CD4-positive, alpha-beta T cell (primary cell): ENCODE measurements at regions not wholly inside any gene's neighbourhood (a gene's known extent, or its start where the extent isn't known, plus 50 kb on each side); places are given as distances from the start of the nearest gene placed in this dataset.

Experiments
- ATAC-seq: fragments of 200-7000 bp; cut with Tn5 transposase; one replicate; pipeline ENCODE4 v1.10.0; 2022; ENCODE audit warnings: mild to moderate bottlenecking; ENCODE audit not compliant: poor library complexity
- CTCF ChIA-PET: fragments of 350-600 bp; sonication (Branson Sonifier 250); formaldehyde crosslinking; loops from one replicate; lab custom pipeline; 2021; ENCODE audit warnings: antibody characterized with exemption, inconsistent platforms; lab: Charles Lee
- POLR2A ChIA-PET: fragments of 350-600 bp; sonication (Branson Sonifier 250); formaldehyde crosslinking; loops from one replicate; lab custom pipeline; 2021; ENCODE audit warnings: antibody characterized with exemption, inconsistent platforms; lab: Charles Lee
- DNase-seq, 14 experiments: peaks; one replicate each; pipeline ENCODE4 v3.0.0-alpha.2; 2013 to 2020; ENCODE audit warnings: mixed read lengths in 2 of 14
- H3K27ac ChIP-seq, 2 donors: one replicate each; pipeline versions ENCODE4 v1.5.1 to v1.7.0; 2013; ENCODE audit warnings: low read length in 2 of 2, low read depth in 1 of 2, mild to moderate bottlenecking in 1 of 2
- H3K27me3 ChIP-seq, 2 experiments: 1 replicate in 1 of 2; 2 replicates in 1 of 2; pipeline versions ENCODE4 v1.6.1 to v1.7.0; 2013; ENCODE audit warnings: low read length in 2 of 2, control low read depth in 1 of 2, mild to moderate bottlenecking in 1 of 2, moderate library complexity in 1 of 2; ENCODE audit not compliant: insufficient read depth in 2 of 2, control insufficient read depth in 1 of 2
- H3K36me3 ChIP-seq: one replicate; pipeline ENCODE4 v1.6.1; 2013; ENCODE audit warnings: low read length, control low read depth; ENCODE audit not compliant: insufficient read depth
- H3K4me1 ChIP-seq: one replicate; pipeline ENCODE4 v1.6.1; 2013; ENCODE audit warnings: low read length, control low read depth; ENCODE audit not compliant: insufficient read depth
- H3K4me3 ChIP-seq: one replicate; pipeline ENCODE4 v1.5.1; 2013; ENCODE audit warnings: mild to moderate bottlenecking, low read length, moderate library complexity
- H3K9me3 ChIP-seq, 2 experiments: 1 replicate in 1 of 2; 2 replicates in 1 of 2; pipeline versions ENCODE4 v1.6.1 to v1.7.0; 2013; ENCODE audit warnings: low read length in 2 of 2, mild to moderate bottlenecking in 2 of 2, control low read depth in 1 of 2, moderate library complexity in 1 of 2; ENCODE audit not compliant: control insufficient read depth in 1 of 2, insufficient read depth in 1 of 2
- H3K27ac Mint-ChIP-seq: one replicate; pipeline ENCODE4 v1.8.0; 2020; ENCODE audit warnings: mixed read lengths
- H3K27me3 Mint-ChIP-seq: one replicate; pipeline ENCODE4 v1.8.0; 2021; ENCODE audit warnings: mixed read lengths
- H3K36me3 Mint-ChIP-seq: one replicate; pipeline ENCODE4 v1.8.0; 2021; ENCODE audit warnings: low read depth, mixed read lengths
- H3K4me1 Mint-ChIP-seq: one replicate; pipeline ENCODE4 v1.8.0; 2021; ENCODE audit warnings: low read depth, mixed read lengths
- H3K4me3 Mint-ChIP-seq: one replicate; pipeline ENCODE4 v1.8.0; 2020; ENCODE audit warnings: mild to moderate bottlenecking, mixed read lengths
- H3K9me3 Mint-ChIP-seq: one replicate; pipeline ENCODE4 v1.8.0; 2020; ENCODE audit warnings: mixed read lengths
- intact Hi-C, 2 experiments: fragments of 100-400 bp; cut with DNase I in 1 of 2; cut with micrococcal nuclease in 1 of 2; formaldehyde crosslinking; loops; one replicate each; pipeline versions ENCODE4 v1.15.1 to v1.9.0; 2023 to 2025; cut with DNase I, micrococcal nuclease
- TF ChIP-seq, protein P1 (sequence below): fragments of 200-600 bp; IDR thresholded peaks from one replicate; pipeline ENCODE4 v1.8.0; 2022; ENCODE audit warnings: antibody characterized with exemption, mild to moderate bottlenecking

DNA sequence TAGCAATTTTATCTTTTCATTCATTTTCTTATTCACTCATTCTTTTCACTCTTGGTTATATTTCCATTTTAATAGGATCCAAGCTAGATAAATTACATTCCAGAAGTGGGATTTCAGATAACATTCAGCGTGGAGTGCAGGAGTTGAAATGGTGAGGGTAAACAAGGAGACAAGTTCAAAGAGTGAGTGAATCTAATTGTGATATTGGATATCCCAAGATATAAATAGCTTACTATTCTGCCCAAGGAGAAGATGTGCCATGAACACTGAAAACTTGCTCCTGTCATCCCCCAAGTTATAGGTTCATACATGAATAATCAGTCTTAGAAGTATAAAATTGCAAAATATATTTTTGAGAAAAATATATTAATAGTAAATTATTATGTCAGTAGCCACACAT, 459.3 kb downstream of the CETN3 start:
- H3K4me1 Mint-ChIP-seq: no peaks in the 10 kb centered on the region
- intact Hi-C loops: no loop called here
- CTCF ChIA-PET: no interaction called here

GRCh38 chr5:89948977-89949376, 460.6 kb downstream of the CETN3 start:
- intact Hi-C loops: no loop called here
- CTCF ChIA-PET: no interaction called here

More for the DNA sequence above, 459.3 kb downstream of the CETN3 start:
- H3K36me3 ChIP-seq: no peaks in the 10 kb centered on the region
- Mint-ChIP-seq H3K27me3 (no peaks in the 10 kb centered on the region), H3K4me3 (no peak overlapping the region), H3K27ac (no peak overlapping the region), H3K9me3 (peaks cover 4% of the 10 kb centered on the region), H3K36me3 (no peaks in the 10 kb centered on the region)
- ATAC-seq (no peak), DNase-seq (no peak)
- no peak overlapping the region for H3K27ac ChIP-seq
- H3K27me3 ChIP-seq: no peaks in the 10 kb centered on the region
- TF ChIP-seq, protein P1, sequence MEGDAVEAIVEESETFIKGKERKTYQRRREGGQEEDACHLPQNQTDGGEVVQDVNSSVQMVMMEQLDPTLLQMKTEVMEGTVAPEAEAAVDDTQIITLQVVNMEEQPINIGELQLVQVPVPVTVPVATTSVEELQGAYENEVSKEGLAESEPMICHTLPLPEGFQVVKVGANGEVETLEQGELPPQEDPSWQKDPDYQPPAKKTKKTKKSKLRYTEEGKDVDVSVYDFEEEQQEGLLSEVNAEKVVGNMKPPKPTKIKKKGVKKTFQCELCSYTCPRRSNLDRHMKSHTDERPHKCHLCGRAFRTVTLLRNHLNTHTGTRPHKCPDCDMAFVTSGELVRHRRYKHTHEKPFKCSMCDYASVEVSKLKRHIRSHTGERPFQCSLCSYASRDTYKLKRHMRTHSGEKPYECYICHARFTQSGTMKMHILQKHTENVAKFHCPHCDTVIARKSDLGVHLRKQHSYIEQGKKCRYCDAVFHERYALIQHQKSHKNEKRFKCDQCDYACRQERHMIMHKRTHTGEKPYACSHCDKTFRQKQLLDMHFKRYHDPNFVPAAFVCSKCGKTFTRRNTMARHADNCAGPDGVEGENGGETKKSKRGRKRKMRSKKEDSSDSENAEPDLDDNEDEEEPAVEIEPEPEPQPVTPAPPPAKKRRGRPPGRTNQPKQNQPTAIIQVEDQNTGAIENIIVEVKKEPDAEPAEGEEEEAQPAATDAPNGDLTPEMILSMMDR: no peak
- no peak overlapping the region for H3K4me3 ChIP-seq
- no peaks in the 10 kb centered on the region for H3K4me1 ChIP-seq
- POLR2A ChIA-PET: no interaction called here
- H3K9me3 ChIP-seq: no peaks in the 10 kb centered on the region

GRCh38 chr5:89946916-89947315, 462.6 kb downstream of the CETN3 start:
- no peak for DNase-seq
- H3K27ac ChIP-seq: no peak overlapping the region
- ChIA-PET CTCF (no interaction called here), POLR2A (no interaction called here)
- TF ChIP-seq, protein P1: no peak
- Mint-ChIP-seq H3K4me3 (no peak overlapping the region), H3K36me3 (no peaks in the 10 kb centered on the region), H3K4me1 (no peaks in the 10 kb centered on the region), H3K27ac (no peak overlapping the region), H3K27me3 (no peaks in the 10 kb centered on the region), H3K9me3 (peaks cover 4% of the 10 kb centered on the region)
- H3K27me3 ChIP-seq: no peaks in the 10 kb centered on the region
- no peak overlapping the region for H3K4me3 ChIP-seq
- no peaks in the 10 kb centered on the region for H3K9me3 ChIP-seq
- intact Hi-C loops: no loop called here
- H3K4me1 ChIP-seq: no peaks in the 10 kb centered on the region
- H3K36me3 ChIP-seq: no peaks in the 10 kb centered on the region
- no peak for ATAC-seq

More at GRCh38 chr5:89948977-89949376, 460.6 kb downstream of the CETN3 start:
- peaks cover 4% of the 10 kb centered on the region for H3K9me3 Mint-ChIP-seq
- Histone ChIP-seq H3K4me1 (no peaks in the 10 kb centered on the region), H3K9me3 (no peaks in the 10 kb centered on the region), H3K27me3 (no peaks in the 10 kb centered on the region), H3K36me3 (no peaks in the 10 kb centered on the region), H3K4me3 (no peak overlapping the region), H3K27ac (no peak overlapping the region)
- no peaks in the 10 kb centered on the region for H3K4me1 Mint-ChIP-seq
- POLR2A ChIA-PET: no interaction called here
- no peak overlapping the region for H3K27ac Mint-ChIP-seq
- H3K27me3 Mint-ChIP-seq: no peaks in the 10 kb centered on the region
- no peak overlapping the region for H3K4me3 Mint-ChIP-seq
- DNase-seq (no peak), ATAC-seq (no peak)
- TF ChIP-seq, protein P1: no peak
- no peaks in the 10 kb centered on the region for H3K36me3 Mint-ChIP-seq
